HCT116 (cell line): ENCODE measurements at regions not wholly inside any gene's neighbourhood (a gene's known extent, or its start where the extent isn't known, plus 50 kb on each side); places are given as distances from the start of the nearest gene placed in this dataset.

ENCODE experiments used
- ATAC-seq: fragments of 200-7000 bp; cut with Tn5 transposase; 2 replicates; pipeline ENCODE4 v1.9.1; 2020; ENCODE audit warnings: mild to moderate bottlenecking, moderate library complexity
- BruUV-seq: library from RNA; stranded (reverse); fragments of 400-500 nt; replicated peaks from 2 replicates; lab custom pipeline; 2021; lab: Mats Ljungman, UMichigan
- CTCF ChIA-PET: fragments of 300-600 bp; sonication (Branson Sonifier 250); formaldehyde crosslinking; loops from one replicate; lab custom pipeline; 2021; ENCODE audit warnings: antibody characterized with exemption; lab: Charles Lee
- POLR2A ChIA-PET: fragments of 300-600, 350-600 bp; sonication (Branson Sonifier 250); formaldehyde crosslinking; loops from one replicate; lab custom pipeline; 2021; ENCODE audit warnings: antibody characterized with exemption; lab: Charles Lee
- RAD21 ChIA-PET, 2 experiments: fragments of 300-600 bp; sonication (Branson Sonifier 250); formaldehyde crosslinking; loops; one replicate each; lab custom pipeline; 2023; ENCODE audit warnings: low total read pairs in 2 of 2; ENCODE audit not compliant: uncharacterized antibody in 2 of 2, unreplicated experiment in 2 of 2, low non-redundant PET in 1 of 2; lab: Charles Lee
- DNase-seq: peaks from one replicate; pipeline ENCODE4 v3.0.0-alpha.2; 2010; ENCODE audit warnings: low read depth, low spot score
- H2AFZ ChIP-seq: fragments of 200-600 bp; shearing (Covaris generic), sonication (generic); 2 replicates; pipeline ENCODE4 v1.6.1; 2017; ENCODE audit warnings: low read depth, mixed run types, mixed read lengths, antibody characterized with exemption, low read length; ENCODE audit not compliant: poor library complexity, severe bottlenecking
- H3K27ac ChIP-seq: 2 replicates; pipeline ENCODE4 v1.5.1; 2012; ENCODE audit warnings: low read depth, low read length
- H3K27me3 ChIP-seq: fragments of 200-600 bp; sonication (generic); 2 replicates; pipeline ENCODE4 v1.6.1; 2016; ENCODE audit warnings: mixed run types, low read length, mixed read lengths; ENCODE audit not compliant: insufficient read depth
- H3K36me3 ChIP-seq, 2 experiments: fragments of 200-500 bp in 1 of 2; fragments of 200-600 bp in 1 of 2; sonication (Bioruptor generic) in 1 of 2; sonication (generic) in 1 of 2; 2 replicates each; pipeline versions ENCODE4 v1.5.1 to v1.6.1; 2014 to 2016; ENCODE audit warnings: low read length in 2 of 2, inconsistent platforms in 1 of 2, mixed read lengths in 1 of 2, mixed run types in 1 of 2; ENCODE audit not compliant: insufficient read depth in 2 of 2, control insufficient read depth in 1 of 2
- H3K4me1 ChIP-seq, 2 experiments: fragments of 200-600 bp in 1 of 2; sonication (generic) in 1 of 2; 2 replicates each; pipeline versions ENCODE4 v1.5.1 to v1.6.1; 2012 to 2017; ENCODE audit warnings: low read length in 2 of 2, inconsistent platforms in 1 of 2, mild to moderate bottlenecking in 1 of 2, mixed read lengths in 1 of 2, mixed run types in 1 of 2, moderate library complexity in 1 of 2; ENCODE audit not compliant: insufficient read depth in 2 of 2, control insufficient read depth in 1 of 2
- H3K4me2 ChIP-seq: fragments of 200-600 bp; sonication (generic); 2 replicates; pipeline ENCODE4 v1.6.1; 2017; ENCODE audit warnings: mixed run types, low read length, mixed read lengths
- H3K4me3 ChIP-seq, 2 experiments: fragments of 200-600 bp in 1 of 2; sonication (generic) in 1 of 2; replicated peaks in 1 of 2; 2 replicates each; pipeline ENCODE4 v1.5.1; 2011 to 2016; ENCODE audit warnings: low read length in 2 of 2, control low read depth in 1 of 2, low read depth in 1 of 2, mild to moderate bottlenecking in 1 of 2, mixed read lengths in 1 of 2, mixed run types in 1 of 2
- H3K79me2 ChIP-seq: fragments of 200-600 bp; sonication (generic); 2 replicates; pipeline ENCODE4 v1.6.1; 2017; ENCODE audit warnings: mild to moderate bottlenecking, mixed run types, low read length, moderate library complexity, mixed read lengths; ENCODE audit not compliant: insufficient read depth
- H3K9ac ChIP-seq: fragments of 200-600 bp; sonication (generic); 2 replicates; pipeline ENCODE4 v1.6.1; 2016; ENCODE audit warnings: low read length, mixed read lengths
- H3K9me2 ChIP-seq: fragments of 200-600 bp; sonication (generic), shearing (Covaris generic); 2 replicates; pipeline ENCODE4 v1.6.1; 2017; ENCODE audit warnings: mixed run types, mild to moderate bottlenecking, moderate library complexity; ENCODE audit not compliant: insufficient read depth
- H3K9me3 ChIP-seq, 2 experiments: fragments of 200-500 bp in 1 of 2; fragments of 200-600 bp in 1 of 2; sonication (Bioruptor generic) in 1 of 2; sonication (generic) in 1 of 2; 2 replicates each; pipeline ENCODE4 v1.6.1; 2014 to 2017; ENCODE audit warnings: low read length in 2 of 2, mixed read lengths in 2 of 2, inconsistent platforms in 1 of 2, low read depth in 1 of 2, mild to moderate bottlenecking in 1 of 2, mixed run types in 1 of 2, moderate library complexity in 1 of 2; ENCODE audit not compliant: control insufficient read depth in 1 of 2, insufficient read depth in 1 of 2
- H4K20me1 ChIP-seq: fragments of 200-600 bp; sonication (generic), shearing (Covaris generic); 2 replicates; pipeline ENCODE4 v1.6.1; 2017; ENCODE audit warnings: mixed run types, mild to moderate bottlenecking, moderate library complexity; ENCODE audit not compliant: insufficient read depth
- CBX3 ChIP-seq: IDR thresholded peaks from 2 replicates; pipeline ENCODE4 v1.6.1; 2012; ENCODE audit warnings: low read depth
- CEBPB ChIP-seq: IDR thresholded peaks from 2 replicates; pipeline ENCODE4 v1.6.1; 2012; ENCODE audit warnings: low read depth
- ELF1 ChIP-seq: IDR thresholded peaks from 2 replicates; pipeline ENCODE4 v1.6.1; 2012; ENCODE audit warnings: low read depth, borderline replicate concordance
- EZH2 ChIP-seq: fragments of 200-600 bp; sonication (generic); IDR thresholded peaks from 2 replicates; pipeline ENCODE4 v1.6.1; 2017; ENCODE audit warnings: antibody characterized with exemption, mixed run types
- FOSL1 ChIP-seq: IDR thresholded peaks from 2 replicates; pipeline ENCODE4 v1.6.1; 2012; ENCODE audit warnings: low read depth
- JUND ChIP-seq: IDR thresholded peaks from 2 replicates; pipeline ENCODE4 v1.6.1; 2012
- POLR2A ChIP-seq: IDR thresholded peaks from 2 replicates; pipeline ENCODE4 v1.7.0; 2011; ENCODE audit warnings: borderline replicate concordance; ENCODE audit not compliant: insufficient read depth, insufficient read length; ENCODE audit errors: extremely low read depth
- POLR2AphosphoS5 ChIP-seq: IDR thresholded peaks from 2 replicates; pipeline ENCODE4 v1.6.1; 2011; ENCODE audit warnings: mild to moderate bottlenecking, low read depth, low read length, moderate library complexity
- SIN3A ChIP-seq: IDR thresholded peaks from 2 replicates; pipeline ENCODE4 v1.6.1; 2012; ENCODE audit warnings: low read depth
- SP1 ChIP-seq: IDR thresholded peaks from 2 replicates; pipeline ENCODE4 v1.6.1; 2012; ENCODE audit warnings: low read depth
- SRF ChIP-seq: IDR thresholded peaks from 2 replicates; pipeline ENCODE4 v1.6.1; 2012; ENCODE audit warnings: low read depth
- YY1 ChIP-seq: IDR thresholded peaks from 2 replicates; pipeline ENCODE4 v1.6.1; 2011; ENCODE audit warnings: low read length, low read depth, moderate library complexity, mild to moderate bottlenecking; ENCODE audit not compliant: insufficient replicate concordance; ENCODE audit errors: extremely low read depth
- ZFX ChIP-seq: fragments of 450-650 bp; IDR thresholded peaks from 2 replicates; pipeline ENCODE4 v1.6.1; 2017
- ZNF274 ChIP-seq: fragments of 200-500 bp; sonication (Bioruptor generic); IDR thresholded peaks from 2 replicates; pipeline ENCODE4 v1.6.1; 2014; ENCODE audit warnings: mild to moderate bottlenecking, low read depth, low read length, inconsistent platforms
- intact Hi-C: fragments of 100-400 bp; cut with micrococcal nuclease; formaldehyde crosslinking; loops from 2 replicates; pipeline ENCODE4 v1.10.0; 2022
- TF ChIP-seq, protein P1 (sequence below): IDR thresholded peaks from 2 replicates; pipeline ENCODE4 v1.6.1; 2012
- TF ChIP-seq, protein P2 (sequence below), 3 experiments: fragments of 200-600 bp in 1 of 3; sonication (generic) in 1 of 3; IDR thresholded peaks in 2 of 3; conservative IDR thresholded peaks in 1 of 3; 2 replicates each; pipeline ENCODE4 v1.5.1; 2012 to 2017; ENCODE audit warnings: low read depth in 2 of 3, low read length in 2 of 3, antibody characterized with exemption in 1 of 3, borderline replicate concordance in 1 of 3, control low read depth in 1 of 3, mild to moderate bottlenecking in 1 of 3, mixed read lengths in 1 of 3, mixed run types in 1 of 3, moderate library complexity in 1 of 3; ENCODE audit not compliant: insufficient read depth in 1 of 3
- TF ChIP-seq, protein P3 (sequence below): IDR thresholded peaks from 2 replicates; pipeline ENCODE4 v1.6.1; 2011; ENCODE audit warnings: mild to moderate bottlenecking, low read length, moderate library complexity; ENCODE audit not compliant: insufficient replicate concordance; ENCODE audit errors: extremely low read depth
- TF ChIP-seq, protein P4 (sequence below): IDR thresholded peaks from 2 replicates; pipeline ENCODE4 v1.6.1; 2012; ENCODE audit warnings: low read depth

DNA sequence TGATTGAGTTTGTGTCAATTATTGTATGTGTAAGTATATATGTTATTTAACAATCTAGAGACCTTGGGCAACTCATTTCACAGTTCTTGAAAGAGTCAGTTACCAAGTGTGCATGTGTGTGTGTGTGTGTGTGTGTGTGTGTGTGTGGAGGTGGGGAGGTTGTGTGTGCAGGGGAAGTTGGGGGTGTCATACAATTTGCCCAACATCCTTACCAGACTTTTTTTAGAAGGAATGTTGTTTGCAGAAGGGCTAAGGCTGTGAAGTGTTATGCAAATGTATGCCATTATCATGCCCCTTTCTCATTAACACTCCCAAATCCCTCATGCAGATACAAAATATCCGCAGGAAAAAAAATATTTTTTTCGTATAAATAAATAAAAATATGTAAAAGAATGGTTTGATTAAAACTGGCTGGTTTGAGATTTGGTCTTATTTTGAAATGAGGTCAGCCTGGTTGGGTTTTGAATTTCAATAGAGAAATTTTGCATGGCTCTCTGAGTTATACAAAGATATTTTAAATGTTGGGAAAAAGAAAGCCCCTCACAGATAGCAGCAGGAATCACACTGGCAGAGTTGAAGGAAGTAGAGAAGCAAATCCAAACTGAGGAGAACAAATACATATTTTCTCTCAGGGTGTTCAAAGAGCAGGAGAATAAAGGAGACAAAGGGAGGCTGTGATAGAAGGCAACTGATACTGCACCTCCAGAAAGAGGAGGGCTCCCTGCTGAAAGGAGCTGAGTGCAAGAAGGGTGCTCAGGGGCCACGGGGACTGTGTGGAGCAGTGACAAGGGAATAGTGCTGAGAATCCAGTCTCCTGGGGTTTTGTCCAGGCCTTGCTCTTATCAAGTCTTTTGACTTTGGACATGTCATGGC is 1365.5 kb upstream of the CELF4 start (continued):
- no peak for TF ChIP-seq JUND
- TF ChIP-seq, all 23 proteins: peak for 0

DNA sequence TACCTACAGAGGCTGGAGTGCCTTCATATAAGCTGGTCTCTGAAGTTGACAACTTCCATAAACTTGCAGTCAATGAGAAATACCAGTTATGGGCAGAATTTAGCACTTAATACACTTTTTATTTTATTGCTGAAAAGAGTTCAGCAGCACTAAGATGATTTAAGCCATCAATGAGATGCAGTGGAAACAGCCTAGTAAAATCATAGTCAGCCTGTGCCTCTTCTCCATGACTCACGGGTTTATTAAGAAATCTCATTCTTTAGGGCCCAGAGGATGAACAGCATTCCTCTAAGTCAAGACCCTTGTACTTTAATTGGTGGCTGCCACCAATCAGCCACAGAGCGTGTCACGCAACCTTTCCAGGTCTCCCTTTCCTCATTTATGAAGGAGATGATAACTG is 1357.9 kb upstream of the CELF4 start:
- Histone ChIP-seq H3K9me3 (no peaks in the 10 kb centered on the region), H3K79me2 (no peaks in the 10 kb centered on the region), H2AFZ (no peak overlapping the region), H3K9ac (no peak overlapping the region), H3K27me3 (no peaks in the 10 kb centered on the region), H4K20me1 (no peaks in the 10 kb centered on the region), H3K4me3 (no peak overlapping the region), H3K4me2 (no peak overlapping the region), H3K4me1 (no peaks in the 10 kb centered on the region), H3K36me3 (no peaks in the 10 kb centered on the region), H3K27ac (no peak overlapping the region), H3K9me2 (no peaks in the 10 kb centered on the region)
- intact Hi-C loops, result no loop called here
- ChIA-PET CTCF (no interaction called here), POLR2A (no interaction called here), RAD21 (no interaction called here)
- no TSS peak for BruUV-seq
- ATAC-seq (no peak), DNase-seq (no peak)
- TF ChIP-seq FOSL1 (no peak), CEBPB (no peak), POLR2AphosphoS5 (no peak), YY1 (no peak), EZH2 (no peak), ELF1 (no peak), SIN3A (no peak), ZNF274 (no peak), SP1 (no peak), POLR2A (no peak), SRF (no peak), CBX3 (no peak), ZFX (no peak), JUND (no peak)
- TF ChIP-seq, protein P1, sequence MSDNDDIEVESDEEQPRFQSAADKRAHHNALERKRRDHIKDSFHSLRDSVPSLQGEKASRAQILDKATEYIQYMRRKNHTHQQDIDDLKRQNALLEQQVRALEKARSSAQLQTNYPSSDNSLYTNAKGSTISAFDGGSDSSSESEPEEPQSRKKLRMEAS, result no peak
- TF ChIP-seq, protein P2, sequence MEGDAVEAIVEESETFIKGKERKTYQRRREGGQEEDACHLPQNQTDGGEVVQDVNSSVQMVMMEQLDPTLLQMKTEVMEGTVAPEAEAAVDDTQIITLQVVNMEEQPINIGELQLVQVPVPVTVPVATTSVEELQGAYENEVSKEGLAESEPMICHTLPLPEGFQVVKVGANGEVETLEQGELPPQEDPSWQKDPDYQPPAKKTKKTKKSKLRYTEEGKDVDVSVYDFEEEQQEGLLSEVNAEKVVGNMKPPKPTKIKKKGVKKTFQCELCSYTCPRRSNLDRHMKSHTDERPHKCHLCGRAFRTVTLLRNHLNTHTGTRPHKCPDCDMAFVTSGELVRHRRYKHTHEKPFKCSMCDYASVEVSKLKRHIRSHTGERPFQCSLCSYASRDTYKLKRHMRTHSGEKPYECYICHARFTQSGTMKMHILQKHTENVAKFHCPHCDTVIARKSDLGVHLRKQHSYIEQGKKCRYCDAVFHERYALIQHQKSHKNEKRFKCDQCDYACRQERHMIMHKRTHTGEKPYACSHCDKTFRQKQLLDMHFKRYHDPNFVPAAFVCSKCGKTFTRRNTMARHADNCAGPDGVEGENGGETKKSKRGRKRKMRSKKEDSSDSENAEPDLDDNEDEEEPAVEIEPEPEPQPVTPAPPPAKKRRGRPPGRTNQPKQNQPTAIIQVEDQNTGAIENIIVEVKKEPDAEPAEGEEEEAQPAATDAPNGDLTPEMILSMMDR (IDR thresholded peaks at IDR 0.05 in 2 of 3, conservative IDR thresholded peaks at IDR 0.05 in 1 of 3; ENCODE audit: borderline replicate concordance in 1 of 3, insufficient read depth in 1 of 3, low read depth in 2 of 3, low read length in 2 of 3), result no peak
- TF ChIP-seq, protein P3, sequence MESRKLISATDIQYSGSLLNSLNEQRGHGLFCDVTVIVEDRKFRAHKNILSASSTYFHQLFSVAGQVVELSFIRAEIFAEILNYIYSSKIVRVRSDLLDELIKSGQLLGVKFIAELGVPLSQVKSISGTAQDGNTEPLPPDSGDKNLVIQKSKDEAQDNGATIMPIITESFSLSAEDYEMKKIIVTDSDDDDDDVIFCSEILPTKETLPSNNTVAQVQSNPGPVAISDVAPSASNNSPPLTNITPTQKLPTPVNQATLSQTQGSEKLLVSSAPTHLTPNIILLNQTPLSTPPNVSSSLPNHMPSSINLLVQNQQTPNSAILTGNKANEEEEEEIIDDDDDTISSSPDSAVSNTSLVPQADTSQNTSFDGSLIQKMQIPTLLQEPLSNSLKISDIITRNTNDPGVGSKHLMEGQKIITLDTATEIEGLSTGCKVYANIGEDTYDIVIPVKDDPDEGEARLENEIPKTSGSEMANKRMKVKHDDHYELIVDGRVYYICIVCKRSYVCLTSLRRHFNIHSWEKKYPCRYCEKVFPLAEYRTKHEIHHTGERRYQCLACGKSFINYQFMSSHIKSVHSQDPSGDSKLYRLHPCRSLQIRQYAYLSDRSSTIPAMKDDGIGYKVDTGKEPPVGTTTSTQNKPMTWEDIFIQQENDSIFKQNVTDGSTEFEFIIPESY, result no peak
- TF ChIP-seq, protein P4, sequence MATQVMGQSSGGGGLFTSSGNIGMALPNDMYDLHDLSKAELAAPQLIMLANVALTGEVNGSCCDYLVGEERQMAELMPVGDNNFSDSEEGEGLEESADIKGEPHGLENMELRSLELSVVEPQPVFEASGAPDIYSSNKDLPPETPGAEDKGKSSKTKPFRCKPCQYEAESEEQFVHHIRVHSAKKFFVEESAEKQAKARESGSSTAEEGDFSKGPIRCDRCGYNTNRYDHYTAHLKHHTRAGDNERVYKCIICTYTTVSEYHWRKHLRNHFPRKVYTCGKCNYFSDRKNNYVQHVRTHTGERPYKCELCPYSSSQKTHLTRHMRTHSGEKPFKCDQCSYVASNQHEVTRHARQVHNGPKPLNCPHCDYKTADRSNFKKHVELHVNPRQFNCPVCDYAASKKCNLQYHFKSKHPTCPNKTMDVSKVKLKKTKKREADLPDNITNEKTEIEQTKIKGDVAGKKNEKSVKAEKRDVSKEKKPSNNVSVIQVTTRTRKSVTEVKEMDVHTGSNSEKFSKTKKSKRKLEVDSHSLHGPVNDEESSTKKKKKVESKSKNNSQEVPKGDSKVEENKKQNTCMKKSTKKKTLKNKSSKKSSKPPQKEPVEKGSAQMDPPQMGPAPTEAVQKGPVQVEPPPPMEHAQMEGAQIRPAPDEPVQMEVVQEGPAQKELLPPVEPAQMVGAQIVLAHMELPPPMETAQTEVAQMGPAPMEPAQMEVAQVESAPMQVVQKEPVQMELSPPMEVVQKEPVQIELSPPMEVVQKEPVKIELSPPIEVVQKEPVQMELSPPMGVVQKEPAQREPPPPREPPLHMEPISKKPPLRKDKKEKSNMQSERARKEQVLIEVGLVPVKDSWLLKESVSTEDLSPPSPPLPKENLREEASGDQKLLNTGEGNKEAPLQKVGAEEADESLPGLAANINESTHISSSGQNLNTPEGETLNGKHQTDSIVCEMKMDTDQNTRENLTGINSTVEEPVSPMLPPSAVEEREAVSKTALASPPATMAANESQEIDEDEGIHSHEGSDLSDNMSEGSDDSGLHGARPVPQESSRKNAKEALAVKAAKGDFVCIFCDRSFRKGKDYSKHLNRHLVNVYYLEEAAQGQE, result no peak
